Ovary (tissue), 7 donors: ENCODE measurements at regions not wholly inside any gene's neighbourhood (a gene's known extent, or its start where the extent isn't known, plus 50 kb on each side); places are given as distances from the start of the nearest gene placed in this dataset.

Experiments used
- DNase-seq, 5 donors: peaks; one replicate each; pipeline ENCODE4 v3.0.0-alpha.2; 2019 to 2020
- H3K27ac ChIP-seq, 2 donors: fragments of 200-600 bp; one replicate each; pipeline versions ENCODE4 v1.5.1 to v1.8.0; 2019 to 2022
- H3K27me3 ChIP-seq: fragments of 200-600 bp; one replicate; pipeline ENCODE4 v1.8.0; 2022
- H3K36me3 ChIP-seq: fragments of 200-600 bp; sonication (generic); one replicate; pipeline ENCODE4 v1.5.1; 2019
- H3K4me1 ChIP-seq: one replicate; pipeline ENCODE4 v1.8.1; 2013; ENCODE audit warnings: mild to moderate bottlenecking, moderate library complexity; ENCODE audit not compliant: insufficient read depth
- H3K4me3 ChIP-seq: fragments of 200-600 bp; sonication (generic); one replicate; pipeline ENCODE4 v1.5.1; 2017
- H3K9me3 ChIP-seq, 2 donors: fragments of 200-600 bp in 1 of 2; sonication (generic) in 1 of 2; one replicate each; pipeline versions ENCODE4 v1.5.1 to v1.8.1; 2013 to 2019; ENCODE audit warnings: mild to moderate bottlenecking in 1 of 2, moderate library complexity in 1 of 2
- EP300 ChIP-seq: sonication (generic); formaldehyde crosslinking; IDR thresholded peaks from one replicate; pipeline ENCODE4 v1.6.1; 2017; ENCODE audit warnings: antibody characterized with exemption
- POLR2A ChIP-seq: fragments of 450-650 bp; IDR thresholded peaks from one replicate; pipeline ENCODE4 v1.6.1; 2017; ENCODE audit warnings: antibody characterized with exemption, mild to moderate bottlenecking, moderate library complexity
- WGBS, 3 donors: extraction: QIAGEN DNeasy Blood & Tissue Kit in 1 of 3; methylation state at CpG; one replicate each; pipeline versions ENCODE4 v1.1.5 to v1.1.7; 2013 to 2017; 5-methylcytosine and 5-hydroxymethylcytosine counted together
- intact Hi-C, 4 donors: fragments of 100-400 bp; cut with DNase I; formaldehyde crosslinking; loops; one replicate each; pipeline versions ENCODE4 v1.11.0 to v1.15.1; 2022 to 2023
- TF ChIP-seq, protein P1 (sequence below), 3 donors: fragments of 450-650 bp in 2 of 3; fragments of 200-600 bp in 1 of 3; IDR thresholded peaks; one replicate each; pipeline versions ENCODE4 v1.5.1 to v1.8.0; 2016 to 2022; ENCODE audit warnings: antibody characterized with exemption in 3 of 3, mild to moderate bottlenecking in 1 of 3
- donor health status: DM: no; HTN: no; CAD: no; lungs with moderate emphysema.
- donor health status: DM: no; HTN: no; CAD: no.
- donor health status: Bipolar disorder and iron deficiency.
- donor health status: DM: no; HTN: no; CAD: no.
- donor health status: DM: yes; HTN: yes; CAD: no.

DNA sequence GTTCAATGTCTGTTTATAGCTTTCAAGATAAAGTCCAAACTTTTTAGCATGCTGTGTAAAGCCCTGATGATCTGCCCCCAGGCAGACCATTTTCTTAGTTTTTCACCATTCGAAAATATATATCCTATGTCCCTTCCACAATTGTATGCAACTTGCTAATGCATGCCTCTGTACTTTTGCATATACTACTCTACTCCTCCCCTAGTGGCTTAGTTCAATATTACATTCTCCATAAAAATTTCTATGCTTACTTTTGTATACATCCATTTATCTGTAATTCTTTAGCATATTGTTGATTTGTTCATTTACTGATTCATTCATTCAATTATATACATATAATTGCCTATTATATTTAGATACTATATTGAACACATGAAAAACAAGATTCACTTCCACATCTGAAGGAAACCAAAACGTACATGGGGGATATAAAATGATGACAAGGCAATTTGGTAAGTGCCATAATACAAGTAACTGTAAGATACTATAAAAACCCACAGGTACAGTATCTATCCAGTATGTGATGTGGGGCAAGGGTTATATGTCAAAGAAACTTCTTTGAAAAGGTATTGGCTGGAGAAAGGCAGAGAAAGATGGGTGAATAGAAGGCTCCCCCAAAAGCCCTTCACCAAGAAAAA lies 902.5 kb downstream of the FAM133A start:
- intact Hi-C loops, result no loop called here
- WGBS, 3 donors, result 46 to 50% (median 47%) methylated on average over 2 of the region's 2 CpGs
- TF ChIP-seq, protein P1, sequence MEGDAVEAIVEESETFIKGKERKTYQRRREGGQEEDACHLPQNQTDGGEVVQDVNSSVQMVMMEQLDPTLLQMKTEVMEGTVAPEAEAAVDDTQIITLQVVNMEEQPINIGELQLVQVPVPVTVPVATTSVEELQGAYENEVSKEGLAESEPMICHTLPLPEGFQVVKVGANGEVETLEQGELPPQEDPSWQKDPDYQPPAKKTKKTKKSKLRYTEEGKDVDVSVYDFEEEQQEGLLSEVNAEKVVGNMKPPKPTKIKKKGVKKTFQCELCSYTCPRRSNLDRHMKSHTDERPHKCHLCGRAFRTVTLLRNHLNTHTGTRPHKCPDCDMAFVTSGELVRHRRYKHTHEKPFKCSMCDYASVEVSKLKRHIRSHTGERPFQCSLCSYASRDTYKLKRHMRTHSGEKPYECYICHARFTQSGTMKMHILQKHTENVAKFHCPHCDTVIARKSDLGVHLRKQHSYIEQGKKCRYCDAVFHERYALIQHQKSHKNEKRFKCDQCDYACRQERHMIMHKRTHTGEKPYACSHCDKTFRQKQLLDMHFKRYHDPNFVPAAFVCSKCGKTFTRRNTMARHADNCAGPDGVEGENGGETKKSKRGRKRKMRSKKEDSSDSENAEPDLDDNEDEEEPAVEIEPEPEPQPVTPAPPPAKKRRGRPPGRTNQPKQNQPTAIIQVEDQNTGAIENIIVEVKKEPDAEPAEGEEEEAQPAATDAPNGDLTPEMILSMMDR (IDR thresholded peaks at IDR 0.05), result no peak
- TF ChIP-seq POLR2A (no peak), EP300 (no peak)
- no peaks in the 10 kb centered on the region for H3K9me3 ChIP-seq
- H3K4me1 ChIP-seq, result no peaks in the 10 kb centered on the region
- no peaks in the 10 kb centered on the region for H3K27me3 ChIP-seq
- DNase-seq, result no peak
- H3K4me3 ChIP-seq, result no peak overlapping the region
- no peak overlapping the region for H3K27ac ChIP-seq
- H3K36me3 ChIP-seq, result no peaks in the 10 kb centered on the region

DNA sequence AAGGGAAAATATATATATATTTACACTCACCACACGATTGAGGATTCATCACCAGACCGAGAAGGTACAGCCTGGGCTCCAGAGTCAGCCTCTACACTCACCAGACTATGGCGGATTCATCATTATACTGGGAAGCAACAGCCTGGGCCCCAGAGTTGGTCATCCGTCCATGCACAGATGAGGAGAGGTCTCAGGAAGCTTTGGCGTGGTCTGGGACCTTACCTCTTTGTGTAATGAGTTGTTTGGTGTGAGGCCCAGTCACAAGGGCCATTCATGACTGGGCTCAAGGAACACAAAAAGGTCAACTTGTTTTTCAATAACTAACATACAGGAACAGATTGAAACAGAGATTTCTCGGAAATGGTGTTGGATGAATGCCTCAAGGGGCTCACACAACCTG lies 926.1 kb downstream of the FAM133A start:
- intact Hi-C loops, result no loop called here
- Histone ChIP-seq H3K4me1 (no peaks in the 10 kb centered on the region), H3K4me3 (no peak overlapping the region), H3K27me3 (no peaks in the 10 kb centered on the region), H3K9me3 (no peaks in the 10 kb centered on the region), H3K27ac (no peak overlapping the region), H3K36me3 (no peaks in the 10 kb centered on the region)
- TF ChIP-seq EP300, result no peak
- TF ChIP-seq, protein P1 (IDR thresholded peaks at IDR 0.05), result no peak
- no peak for TF ChIP-seq POLR2A
- no peak for DNase-seq
- 73 to 79% (median 74%) methylated on average over 6 of the region's 6 CpGs for WGBS, 3 donors

- 75 to 78% (median 77%) methylated on average over 2 of the region's 2 CpGs for WGBS, 3 donors
- no peak overlapping the region for H3K27ac ChIP-seq
Observed at GRCh38 chrX:94612140-94612539, 938.1 kb downstream of the FAM133A start.

GRCh38 chrX:94633237-94633636 lies 959.2 kb downstream of the FAM133A start:
- intact Hi-C loops, result no loop called here
- Histone ChIP-seq H3K9me3 (no peaks in the 10 kb centered on the region), H3K27me3 (no peaks in the 10 kb centered on the region), H3K4me1 (no peaks in the 10 kb centered on the region), H3K36me3 (no peaks in the 10 kb centered on the region), H3K4me3 (no peak overlapping the region), H3K27ac (no peak overlapping the region)
- DNase-seq, result no peak
- TF ChIP-seq, protein P1 (IDR thresholded peaks at IDR 0.05), result no peak

More at GRCh38 chrX:94612140-94612539, 938.1 kb downstream of the FAM133A start:
- DNase-seq, result no peak
- H3K4me1 ChIP-seq, result no peaks in the 10 kb centered on the region
- H3K27me3 ChIP-seq, result no peaks in the 10 kb centered on the region
- no peaks in the 10 kb centered on the region for H3K9me3 ChIP-seq
- no peak overlapping the region for H3K4me3 ChIP-seq
- H3K36me3 ChIP-seq, result no peaks in the 10 kb centered on the region
- intact Hi-C loops, result no loop called here
- TF ChIP-seq POLR2A (no peak), EP300 (no peak)
- TF ChIP-seq, protein P1 (IDR thresholded peaks at IDR 0.05), result no peak
